ENCODE measurements at regions not wholly inside any gene's neighbourhood (a gene's known extent, or its start where the extent isn't known, plus 50 kb on each side); places are given as distances from the start of the nearest gene placed in this dataset.

DNA sequence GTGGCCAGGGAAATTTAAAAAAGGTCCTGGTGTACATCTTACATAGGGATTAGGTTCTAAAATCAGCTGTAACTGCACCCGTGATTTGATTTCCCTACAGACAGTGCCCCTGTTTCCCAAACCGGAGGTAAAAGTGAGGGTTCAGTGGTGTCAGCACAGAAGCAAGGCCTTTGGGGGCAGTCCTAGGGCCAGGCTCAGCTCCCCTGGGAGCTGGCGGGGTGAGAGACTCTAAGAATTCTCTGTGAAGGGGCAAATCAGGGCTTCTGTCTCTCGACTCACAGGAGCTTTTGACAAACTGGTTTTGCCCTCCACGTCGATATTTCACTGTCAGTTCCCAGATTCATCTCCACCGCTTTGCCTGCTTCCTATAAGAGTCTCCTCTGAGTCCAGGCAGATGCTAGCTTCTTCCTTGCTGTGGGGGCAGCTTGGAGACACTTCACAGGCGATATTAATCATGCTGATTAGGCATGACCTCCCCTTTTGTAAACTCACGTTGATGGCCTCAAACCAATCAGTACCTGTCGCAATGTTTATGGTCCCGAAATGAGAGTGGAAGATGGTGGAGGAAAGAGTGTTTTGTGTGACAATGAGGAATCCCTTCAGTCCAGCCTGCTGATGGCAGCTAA is 234.2 kb upstream of the TOX3 start:
- H3K4me3 ChIP-seq (ENCODE audit: low read depth, low read length), result no peak overlapping the region
- no peaks in the 10 kb centered on the region for H3K4me1 ChIP-seq (ENCODE audit: control insufficient read depth, insufficient read depth, low read length)
- ChIA-PET CTCF (no interaction called here), POLR2A (no interaction called here)
- H3K9me3 ChIP-seq (ENCODE audit: control insufficient read depth, insufficient read depth, low read depth, low read length), result no peaks in the 10 kb centered on the region
- no peaks in the 10 kb centered on the region for H3K36me3 ChIP-seq (ENCODE audit: control insufficient read depth in 2 of 2, insufficient read depth in 1 of 2, low read length in 2 of 2)
- no peak for TF ChIP-seq ZBTB8A (tag by site-specific recombination; IDR thresholded peaks at IDR 0.05)
- TF ChIP-seq ZNF140 (tag by site-specific recombination; IDR thresholded peaks at IDR 0.05), result no peak
- TF ChIP-seq ZNF600 (tag by site-specific recombination; IDR thresholded peaks at IDR 0.05), result no peak
- H3K27ac ChIP-seq (ENCODE audit: extremely low read depth, low read depth, low read length), result no peak overlapping the region

DNA sequence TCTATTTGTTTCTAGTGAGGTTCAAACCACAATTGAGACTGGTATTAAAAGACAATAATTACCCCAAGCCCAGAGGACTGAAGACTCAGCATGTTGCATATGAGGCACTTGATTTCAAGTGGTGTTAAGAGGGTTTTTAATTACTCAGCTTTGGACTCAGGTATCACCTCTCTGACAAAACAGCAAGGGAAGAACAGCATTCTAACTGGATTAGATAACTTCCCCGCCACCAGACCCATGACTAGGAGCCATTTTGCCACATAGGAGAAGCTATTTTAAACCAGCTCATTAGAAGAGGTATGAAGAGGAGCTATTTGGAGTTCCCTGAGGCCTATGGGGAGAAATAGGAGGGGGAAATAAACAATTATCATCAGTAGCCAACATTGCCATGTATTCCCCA is 226.1 kb upstream of the TOX3 start:
- POLR2A ChIA-PET, result no interaction called here

GRCh38 chr16:52770828-52771227 is 223.9 kb upstream of the TOX3 start:
- TF ChIP-seq ZXDB (tag by site-specific recombination; IDR thresholded peaks at IDR 0.05), result no peak
- ChIA-PET CTCF (no interaction called here), POLR2A (no interaction called here)
- Histone ChIP-seq H3K9me3 (ENCODE audit: control insufficient read depth, insufficient read depth, low read depth, low read length) (no peaks in the 10 kb centered on the region), H3K4me3 (ENCODE audit: low read depth, low read length) (no peak overlapping the region), H3K4me1 (ENCODE audit: control insufficient read depth, insufficient read depth, low read length) (no peaks in the 10 kb centered on the region), H3K36me3 (ENCODE audit: control insufficient read depth in 2 of 2, insufficient read depth in 1 of 2, low read length in 2 of 2) (no peaks in the 10 kb centered on the region), H3K27ac (ENCODE audit: extremely low read depth, low read depth, low read length) (no peak overlapping the region)

More for the DNA sequence above, 226.1 kb upstream of the TOX3 start:
- CTCF ChIA-PET, result no interaction called here
- H3K27ac ChIP-seq (ENCODE audit: extremely low read depth, low read depth, low read length), result no peak overlapping the region
- no peak for TF ChIP-seq ZNF837 (tag by site-specific recombination; IDR thresholded peaks at IDR 0.05)
- H3K9me3 ChIP-seq (ENCODE audit: control insufficient read depth, insufficient read depth, low read depth, low read length), result no peaks in the 10 kb centered on the region
- H3K36me3 ChIP-seq (ENCODE audit: control insufficient read depth in 2 of 2, insufficient read depth in 1 of 2, low read length in 2 of 2), result no peaks in the 10 kb centered on the region
- H3K4me1 ChIP-seq (ENCODE audit: control insufficient read depth, insufficient read depth, low read length), result no peaks in the 10 kb centered on the region
- no peak overlapping the region for H3K4me3 ChIP-seq (ENCODE audit: low read depth, low read length)

- H3K4me1 ChIP-seq (ENCODE audit: control insufficient read depth, insufficient read depth, low read length), result no peaks in the 10 kb centered on the region
- no peak overlapping the region for H3K27ac ChIP-seq (ENCODE audit: extremely low read depth, low read depth, low read length)
- TF ChIP-seq HOXC10 (CRISPR knock-in tag; IDR thresholded peaks at IDR 0.05), result no peak
- TF ChIP-seq ZNF560 (tag by site-specific recombination; IDR thresholded peaks at IDR 0.05; ENCODE audit: borderline replicate concordance), result no peak
- no peak for TF ChIP-seq ZNF280D (tag by site-specific recombination; IDR thresholded peaks at IDR 0.05)
- TF ChIP-seq ZNF610 (tag by site-specific recombination; IDR thresholded peaks at IDR 0.05; ENCODE audit: borderline replicate concordance), result no peak
- no peaks in the 10 kb centered on the region for H3K9me3 ChIP-seq (ENCODE audit: control insufficient read depth, insufficient read depth, low read depth, low read length)
- ChIA-PET POLR2A (no interaction called here), CTCF (no interaction called here)
- H3K36me3 ChIP-seq (ENCODE audit: control insufficient read depth in 2 of 2, insufficient read depth in 1 of 2, low read length in 2 of 2), result no peaks in the 10 kb centered on the region
- H3K4me3 ChIP-seq (ENCODE audit: low read depth, low read length), result no peak overlapping the region
These were observed 211.5 kb upstream of the TOX3 start for GRCh38 chr16:52758473-52758855.

- H3K4me3 ChIP-seq (ENCODE audit: low read depth, low read length), result no peak overlapping the region
- no peaks in the 10 kb centered on the region for H3K36me3 ChIP-seq (ENCODE audit: control insufficient read depth in 2 of 2, insufficient read depth in 1 of 2, low read length in 2 of 2)
- no peak overlapping the region for H3K27ac ChIP-seq (ENCODE audit: extremely low read depth, low read depth, low read length)
- CTCF ChIA-PET, result no interaction called here
- POLR2A ChIA-PET, result no interaction called here
- no peaks in the 10 kb centered on the region for H3K9me3 ChIP-seq (ENCODE audit: control insufficient read depth, insufficient read depth, low read depth, low read length)
- H3K4me1 ChIP-seq (ENCODE audit: control insufficient read depth, insufficient read depth, low read length), result no peaks in the 10 kb centered on the region
- no peak for TF ChIP-seq EGR2 (tag by site-specific recombination; IDR thresholded peaks at IDR 0.05; ENCODE audit: low read depth)
- TF ChIP-seq, protein P1, sequence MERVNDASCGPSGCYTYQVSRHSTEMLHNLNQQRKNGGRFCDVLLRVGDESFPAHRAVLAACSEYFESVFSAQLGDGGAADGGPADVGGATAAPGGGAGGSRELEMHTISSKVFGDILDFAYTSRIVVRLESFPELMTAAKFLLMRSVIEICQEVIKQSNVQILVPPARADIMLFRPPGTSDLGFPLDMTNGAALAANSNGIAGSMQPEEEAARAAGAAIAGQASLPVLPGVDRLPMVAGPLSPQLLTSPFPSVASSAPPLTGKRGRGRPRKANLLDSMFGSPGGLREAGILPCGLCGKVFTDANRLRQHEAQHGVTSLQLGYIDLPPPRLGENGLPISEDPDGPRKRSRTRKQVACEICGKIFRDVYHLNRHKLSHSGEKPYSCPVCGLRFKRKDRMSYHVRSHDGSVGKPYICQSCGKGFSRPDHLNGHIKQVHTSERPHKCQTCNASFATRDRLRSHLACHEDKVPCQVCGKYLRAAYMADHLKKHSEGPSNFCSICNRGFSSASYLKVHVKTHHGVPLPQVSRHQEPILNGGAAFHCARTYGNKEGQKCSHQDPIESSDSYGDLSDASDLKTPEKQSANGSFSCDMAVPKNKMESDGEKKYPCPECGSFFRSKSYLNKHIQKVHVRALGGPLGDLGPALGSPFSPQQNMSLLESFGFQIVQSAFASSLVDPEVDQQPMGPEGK (tag by site-specific recombination; IDR thresholded peaks at IDR 0.05), result no peak
- TF ChIP-seq ZNF530 (tag by site-specific recombination; IDR thresholded peaks at IDR 0.05; ENCODE audit: low read depth), result no peak
- TF ChIP-seq ZNF133 (tag by site-specific recombination; IDR thresholded peaks at IDR 0.05), result no peak
- TF ChIP-seq ZNF174 (tag by site-specific recombination; IDR thresholded peaks at IDR 0.05), result no peak
- TF ChIP-seq ZNF211 (tag by site-specific recombination; IDR thresholded peaks at IDR 0.05; ENCODE audit: low read depth), result no peak
- TF ChIP-seq, protein P2, sequence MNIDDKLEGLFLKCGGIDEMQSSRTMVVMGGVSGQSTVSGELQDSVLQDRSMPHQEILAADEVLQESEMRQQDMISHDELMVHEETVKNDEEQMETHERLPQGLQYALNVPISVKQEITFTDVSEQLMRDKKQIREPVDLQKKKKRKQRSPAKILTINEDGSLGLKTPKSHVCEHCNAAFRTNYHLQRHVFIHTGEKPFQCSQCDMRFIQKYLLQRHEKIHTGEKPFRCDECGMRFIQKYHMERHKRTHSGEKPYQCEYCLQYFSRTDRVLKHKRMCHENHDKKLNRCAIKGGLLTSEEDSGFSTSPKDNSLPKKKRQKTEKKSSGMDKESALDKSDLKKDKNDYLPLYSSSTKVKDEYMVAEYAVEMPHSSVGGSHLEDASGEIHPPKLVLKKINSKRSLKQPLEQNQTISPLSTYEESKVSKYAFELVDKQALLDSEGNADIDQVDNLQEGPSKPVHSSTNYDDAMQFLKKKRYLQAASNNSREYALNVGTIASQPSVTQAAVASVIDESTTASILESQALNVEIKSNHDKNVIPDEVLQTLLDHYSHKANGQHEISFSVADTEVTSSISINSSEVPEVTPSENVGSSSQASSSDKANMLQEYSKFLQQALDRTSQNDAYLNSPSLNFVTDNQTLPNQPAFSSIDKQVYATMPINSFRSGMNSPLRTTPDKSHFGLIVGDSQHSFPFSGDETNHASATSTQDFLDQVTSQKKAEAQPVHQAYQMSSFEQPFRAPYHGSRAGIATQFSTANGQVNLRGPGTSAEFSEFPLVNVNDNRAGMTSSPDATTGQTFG (tag by site-specific recombination; IDR thresholded peaks at IDR 0.05; ENCODE audit: borderline replicate concordance), result no peak
- TF ChIP-seq TRIM28 (IDR thresholded peaks at IDR 0.05; ENCODE audit: borderline replicate concordance, low read length), result no peak
These were observed 211.0 kb upstream of the TOX3 start for GRCh38 chr16:52757746-52758472.

Measured in HEK293 (cell line).